ENCODE measurements at regions not wholly inside any gene's neighbourhood (a gene's known extent, or its start where the extent isn't known, plus 50 kb on each side); places are given as distances from the start of the nearest gene placed in this dataset.

DNA sequence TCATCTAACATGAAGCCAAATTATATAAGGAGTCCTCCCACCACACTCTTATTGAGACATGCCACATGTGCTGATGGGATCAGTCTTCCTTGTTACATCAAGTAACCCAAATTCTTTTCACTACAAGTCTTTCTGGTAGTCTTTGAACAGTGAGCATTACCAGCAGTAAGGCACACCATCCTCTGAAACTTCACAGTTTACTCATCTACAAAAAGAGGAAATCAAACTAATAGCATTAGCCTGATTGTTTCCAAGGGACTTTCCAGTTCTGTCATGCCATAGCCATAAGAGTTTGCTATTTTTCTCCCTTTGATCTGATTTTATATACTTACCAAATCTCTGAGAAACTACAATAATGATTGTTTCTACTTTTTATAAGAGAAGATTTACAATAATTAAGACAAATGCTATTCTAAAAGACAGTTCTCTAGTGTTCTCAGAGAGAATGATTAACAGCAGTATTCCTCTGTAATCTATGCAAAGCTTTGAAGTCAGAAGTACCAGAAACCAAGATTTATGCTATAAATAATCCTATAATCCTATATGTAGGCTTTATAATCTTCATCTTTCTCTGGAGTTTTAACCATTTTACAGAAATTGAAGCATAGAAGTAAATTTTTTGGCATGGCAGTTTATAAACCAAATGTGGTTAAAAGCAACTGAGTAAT is 166.2 kb upstream of the ACO1 start:
- no peak for DNase-seq

DNA sequence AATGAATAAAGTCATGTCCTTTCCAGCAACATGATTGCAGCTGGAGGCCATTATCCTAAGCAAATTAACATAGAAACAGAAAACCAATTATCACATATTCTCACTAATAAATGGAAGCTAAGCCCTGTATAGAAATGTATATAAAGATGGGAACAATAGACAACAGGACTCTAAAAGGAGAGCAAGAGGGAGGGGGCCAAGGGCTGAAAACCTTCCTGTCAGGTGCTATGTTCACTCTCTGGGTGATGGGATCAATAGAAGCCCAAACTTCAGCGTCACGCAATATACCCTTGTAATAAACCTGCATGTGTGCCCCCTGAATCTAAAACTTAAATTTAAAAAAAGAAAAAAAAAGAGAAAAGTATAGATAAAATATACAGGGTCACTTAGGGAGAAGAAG is 163.7 kb upstream of the ACO1 start:
- DNase-seq: no peak

DNA sequence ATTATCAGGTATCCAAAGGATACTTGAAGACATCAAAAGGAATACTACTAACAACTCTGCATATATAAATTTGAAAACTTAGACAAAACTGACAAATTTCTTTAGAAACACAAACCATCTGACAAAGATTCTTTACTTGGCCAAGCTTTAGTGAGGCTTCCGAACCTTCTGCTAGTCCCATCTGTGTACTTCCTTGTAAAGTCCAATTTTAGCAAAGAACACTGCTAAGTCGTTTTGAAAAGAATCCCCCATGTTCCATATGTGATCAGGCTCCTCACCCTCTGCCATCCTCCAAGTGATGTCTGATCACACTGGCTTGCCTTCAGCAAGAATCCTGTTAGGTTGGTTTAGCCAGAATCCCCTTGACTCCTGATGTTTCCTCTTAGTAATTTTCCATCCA is 150.0 kb upstream of the ACO1 start:
- DNase-seq: no peak

DNA sequence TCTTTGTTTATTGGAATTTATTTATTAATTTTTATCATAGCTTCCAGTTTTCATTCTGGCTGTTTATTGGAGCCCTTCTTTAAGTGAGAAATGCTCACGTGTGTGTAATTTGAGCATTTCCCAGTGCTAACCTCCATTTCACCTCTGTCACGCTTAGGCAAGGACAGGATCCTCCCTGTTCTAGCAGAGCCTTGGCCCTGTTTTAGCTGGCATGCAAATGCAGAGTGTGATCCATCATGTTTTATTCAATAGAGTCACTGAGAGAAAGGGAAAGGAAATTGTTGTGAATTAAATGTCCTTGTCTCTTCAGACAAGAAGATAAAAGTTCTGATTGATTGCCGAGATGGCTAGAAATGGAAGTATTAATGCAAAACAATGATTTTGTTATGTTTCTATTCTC is 137.3 kb upstream of the ACO1 start:
- no peak for DNase-seq

DNA sequence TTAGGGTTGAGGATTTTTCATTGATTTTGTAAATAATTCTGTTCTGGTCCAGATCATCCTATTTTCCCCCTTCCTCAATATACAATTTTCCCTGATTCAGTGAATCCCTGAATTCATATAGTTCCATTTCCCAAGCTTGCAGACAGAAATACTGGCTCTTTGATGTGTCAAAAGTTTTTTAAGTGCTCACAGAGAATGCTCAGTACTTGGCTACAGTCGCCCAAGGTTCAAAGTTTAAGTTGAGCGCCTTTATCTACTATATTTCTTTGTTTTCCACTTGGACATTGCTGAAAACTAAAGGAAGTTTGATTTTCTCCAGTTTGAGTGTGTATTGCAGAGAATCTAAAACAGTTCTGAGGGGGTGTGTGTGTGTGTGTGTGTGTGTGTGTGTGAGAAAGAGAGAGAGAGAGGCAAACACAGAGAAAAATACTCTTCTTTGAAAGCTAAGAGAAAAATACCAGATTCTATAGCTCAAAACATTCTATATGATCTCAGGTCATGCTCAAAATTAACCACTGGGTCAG is 136.2 kb upstream of the ACO1 start:
- DNase-seq: no peak

DNA sequence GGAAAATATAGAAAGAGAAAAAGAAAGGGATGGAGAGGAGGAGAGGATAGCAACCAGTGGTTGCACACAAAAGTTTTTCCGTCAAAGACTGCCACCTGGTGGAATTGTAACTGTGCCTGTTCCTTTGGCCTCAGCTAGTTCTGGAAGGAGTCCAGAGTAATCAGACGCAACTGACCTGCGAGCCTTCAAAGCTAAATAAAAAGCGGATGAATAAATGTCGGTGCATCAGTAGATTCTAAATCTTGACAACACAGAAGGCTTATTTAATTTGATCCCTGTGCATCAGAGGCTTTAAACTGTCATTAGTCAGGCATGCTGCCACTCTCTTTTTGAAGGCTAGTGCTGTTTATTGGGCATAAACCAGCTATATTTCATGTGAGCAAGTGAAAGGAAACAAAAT is 132.9 kb upstream of the ACO1 start:
- peak; percentile 67 for DNase-seq

DNA sequence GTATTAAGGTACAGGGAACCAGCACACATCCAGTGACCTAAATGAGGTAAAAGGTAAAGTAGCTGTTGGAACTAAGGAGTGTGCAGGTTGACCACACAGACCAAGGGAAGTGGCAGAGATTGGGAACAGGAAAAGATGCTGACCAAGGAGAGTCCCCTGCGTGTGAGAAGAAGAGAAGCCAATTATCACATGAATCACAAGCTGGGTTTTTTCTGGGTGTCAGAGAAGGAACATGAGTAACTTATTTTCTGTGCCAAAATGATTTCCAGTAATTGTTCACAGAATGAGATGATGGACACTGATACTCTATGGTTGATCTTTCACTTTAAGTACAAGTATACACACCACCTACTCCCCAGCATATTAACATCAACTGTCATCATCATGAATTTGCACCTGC is 130.7 kb upstream of the ACO1 start:
- DNase-seq: no peak

DNA sequence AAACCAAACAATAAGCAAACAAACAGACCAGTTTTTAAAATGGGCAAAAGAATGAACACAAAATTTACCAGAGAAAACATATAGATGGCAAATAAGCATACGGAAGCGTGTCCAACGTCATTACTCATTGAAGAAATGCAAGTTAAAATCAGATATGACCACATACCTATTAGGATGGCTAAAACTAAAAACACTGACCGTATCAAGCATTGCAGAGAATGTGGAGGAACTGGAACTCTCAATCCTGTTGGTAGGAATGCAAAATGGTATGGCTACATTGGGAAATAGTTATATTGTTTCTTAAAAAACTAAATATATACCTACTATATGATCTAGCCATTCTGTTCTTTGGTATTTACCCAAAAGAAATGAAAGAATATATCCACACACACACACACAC is 129.4 kb upstream of the ACO1 start:
- DNase-seq: no peak

DNA sequence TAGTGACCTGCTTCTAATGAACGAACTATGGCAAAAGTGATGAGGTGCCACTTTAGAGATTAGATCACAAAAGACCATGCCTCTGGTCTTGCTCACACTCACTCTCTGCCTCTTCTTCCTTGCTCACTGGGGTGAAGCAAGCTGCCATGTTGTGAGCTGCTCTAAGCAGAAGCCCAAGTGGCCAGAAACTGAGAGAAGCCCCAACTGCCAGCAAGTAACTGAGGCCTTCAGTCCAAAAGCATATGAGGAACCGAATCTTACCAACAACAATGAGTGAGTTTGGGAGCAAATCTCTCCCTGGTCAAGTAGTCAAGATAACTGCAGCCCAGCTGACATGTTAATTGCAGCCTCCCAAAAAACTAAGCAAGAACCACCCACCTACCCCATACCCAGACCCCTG is 126.0 kb upstream of the ACO1 start:
- DNase-seq: no peak

DNA sequence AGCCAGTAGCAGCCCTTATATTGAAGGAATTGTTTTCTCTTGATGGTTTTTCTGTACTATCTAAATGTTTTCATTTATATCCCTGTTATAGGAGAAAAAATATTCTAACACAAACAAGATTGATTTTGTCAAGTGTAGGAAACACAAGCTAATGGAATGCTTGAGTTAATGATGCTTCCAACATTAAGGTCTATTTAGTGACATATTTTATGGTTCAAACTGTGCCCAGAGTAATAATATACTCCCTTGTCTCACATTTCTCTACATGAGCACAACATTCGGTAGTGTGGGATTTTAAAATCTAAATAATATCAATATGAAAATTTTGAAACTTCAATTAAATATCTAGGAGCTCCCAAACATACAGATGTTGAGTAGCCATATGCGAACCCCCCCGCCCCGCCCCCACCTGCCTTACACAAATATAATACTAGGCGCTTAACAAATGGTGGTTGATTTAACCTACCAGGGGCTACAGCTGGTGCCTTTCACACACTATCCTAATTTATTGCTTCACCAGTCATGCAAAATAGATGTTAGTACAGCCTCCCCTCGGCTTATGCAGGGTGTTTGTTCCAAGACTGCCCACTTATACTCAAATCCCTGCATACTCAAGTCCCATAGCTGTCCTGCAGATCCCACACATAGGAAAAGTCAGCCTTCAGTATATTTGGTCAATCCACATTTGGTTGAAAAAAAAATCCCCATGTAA is 124.1 kb upstream of the ACO1 start:
- DNase-seq: no peak

DNA sequence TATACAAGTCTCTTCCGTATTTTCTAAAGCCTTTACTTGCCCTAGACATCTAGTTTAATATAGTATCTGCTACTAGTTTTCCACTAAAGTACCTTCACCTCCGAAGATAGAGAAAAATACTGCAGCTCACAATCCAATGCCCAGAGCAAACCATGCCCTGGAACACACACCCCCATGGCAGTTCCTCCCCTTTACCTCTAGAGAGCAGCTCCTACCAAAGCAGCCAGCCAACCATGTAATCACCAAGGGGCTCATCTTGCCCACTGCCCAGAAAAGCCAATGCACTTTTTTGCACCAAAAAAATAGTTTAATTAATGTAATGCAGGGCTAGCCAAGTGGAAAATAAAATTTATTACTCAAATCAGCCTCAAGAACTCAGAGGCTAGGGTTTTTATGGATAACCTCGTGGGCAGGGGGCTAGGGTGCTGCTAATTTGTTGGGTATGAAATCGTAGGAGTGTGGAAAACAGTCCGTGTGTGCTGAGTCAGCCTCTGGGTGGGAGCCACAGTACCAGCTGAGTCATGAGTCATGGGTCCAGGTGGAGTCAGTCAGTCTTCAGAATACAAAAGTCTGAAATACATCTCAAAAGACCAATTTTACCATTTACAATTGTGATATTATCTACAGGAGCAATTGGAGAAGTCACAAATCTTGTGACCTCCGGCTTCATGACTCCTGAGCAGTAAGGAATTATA is 120.1 kb upstream of the ACO1 start:
- DNase-seq: no peak

DNA sequence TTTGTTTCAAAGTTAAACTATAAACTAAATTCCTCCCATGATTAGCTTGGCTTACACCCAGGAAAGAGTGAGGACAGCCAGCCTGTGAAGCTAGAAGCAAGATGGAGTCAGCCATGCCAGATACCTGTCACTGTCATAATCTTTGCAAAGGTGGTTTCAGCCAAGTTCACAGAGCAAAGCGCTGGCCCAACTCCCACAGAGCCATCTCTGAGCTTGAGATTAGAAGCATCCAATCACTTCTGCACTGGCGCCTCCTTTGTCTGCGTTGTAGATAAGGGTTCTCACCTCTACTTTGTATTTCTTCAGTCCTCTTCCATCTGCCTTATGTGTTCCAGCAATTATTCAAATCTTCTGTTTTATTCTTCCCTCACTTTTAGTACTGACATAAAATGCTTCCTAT is 119.4 kb upstream of the ACO1 start:
- DNase-seq: no peak

DNA sequence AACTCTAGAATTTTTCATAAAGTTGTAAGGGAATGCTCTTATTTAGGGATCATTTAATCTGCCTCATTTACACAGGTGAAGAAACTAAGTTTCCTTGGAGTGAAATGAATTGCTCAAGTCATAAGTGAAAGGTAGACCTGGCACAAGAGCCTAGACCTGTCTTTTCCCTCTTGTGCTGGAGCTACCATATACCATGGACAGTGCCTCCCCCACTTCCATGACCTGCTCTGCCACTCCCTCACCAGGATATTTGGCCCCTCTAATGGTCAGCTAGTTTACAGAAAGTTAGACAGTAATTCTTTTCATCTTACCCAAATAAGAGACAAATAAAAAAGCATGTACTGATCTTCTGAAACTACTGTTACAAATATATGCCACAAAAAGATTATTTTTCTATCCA is 105.5 kb upstream of the ACO1 start:
- DNase-seq: no peak

DNA sequence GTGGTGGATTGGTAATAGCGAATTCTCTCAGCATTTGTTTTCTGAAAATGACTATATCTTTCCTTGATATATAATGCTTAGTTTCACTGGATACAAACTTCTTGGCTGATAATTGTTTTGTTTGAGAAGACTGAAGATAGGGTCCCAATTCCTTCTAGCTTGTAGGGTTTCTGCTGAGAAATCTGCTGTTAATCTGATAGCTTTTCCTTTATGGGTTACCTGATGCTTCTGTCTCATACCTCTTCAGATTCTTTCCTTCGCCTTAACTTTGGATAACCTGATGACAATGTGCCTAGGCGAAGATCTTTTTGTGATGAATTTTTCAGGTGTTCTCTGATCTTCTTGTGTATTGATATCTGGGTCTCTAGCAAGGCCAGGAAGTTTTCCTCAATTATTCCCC is 94.7 kb upstream of the ACO1 start:
- DNase-seq: no peak

DNA sequence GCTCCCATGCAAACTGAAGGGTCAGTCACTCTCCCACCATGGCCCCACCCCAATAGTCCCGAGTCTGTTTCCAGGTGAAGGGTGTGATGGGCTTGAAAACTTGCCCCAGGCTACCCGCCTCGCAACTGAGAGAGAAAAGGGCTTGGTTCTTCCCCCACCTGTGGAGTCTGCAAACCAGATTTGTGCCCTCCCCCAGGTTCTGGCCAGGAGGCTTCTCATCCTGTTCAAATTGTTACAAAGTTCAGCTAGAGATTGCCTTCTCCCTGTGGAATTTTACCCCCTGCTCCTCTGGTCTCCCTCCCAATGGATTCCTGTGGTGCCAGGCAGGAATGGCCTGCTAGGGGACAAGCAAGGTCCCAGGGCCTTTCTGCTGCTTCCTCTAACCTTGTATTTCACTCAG is 93.1 kb upstream of the ACO1 start:
- no peak for DNase-seq

DNA sequence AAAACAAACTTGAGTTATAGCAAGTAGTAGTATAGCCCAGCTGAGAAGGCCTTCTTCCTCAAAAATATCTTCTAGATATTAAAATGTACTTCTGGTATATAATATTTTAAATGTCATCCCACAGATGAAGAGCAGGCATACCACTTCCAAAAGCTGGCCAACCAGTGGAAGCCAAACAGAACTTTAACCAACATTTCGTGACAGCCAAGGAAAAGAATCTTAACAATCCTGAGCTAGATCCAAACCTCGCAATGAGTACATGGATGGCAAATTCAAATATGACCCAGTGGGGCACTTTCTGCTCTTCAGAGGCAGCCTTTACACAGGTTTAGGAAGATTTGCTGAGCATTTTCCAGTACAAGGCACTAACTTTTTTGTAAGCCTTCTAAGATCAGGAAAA is 91.8 kb upstream of the ACO1 start:
- DNase-seq: no peak

DNA sequence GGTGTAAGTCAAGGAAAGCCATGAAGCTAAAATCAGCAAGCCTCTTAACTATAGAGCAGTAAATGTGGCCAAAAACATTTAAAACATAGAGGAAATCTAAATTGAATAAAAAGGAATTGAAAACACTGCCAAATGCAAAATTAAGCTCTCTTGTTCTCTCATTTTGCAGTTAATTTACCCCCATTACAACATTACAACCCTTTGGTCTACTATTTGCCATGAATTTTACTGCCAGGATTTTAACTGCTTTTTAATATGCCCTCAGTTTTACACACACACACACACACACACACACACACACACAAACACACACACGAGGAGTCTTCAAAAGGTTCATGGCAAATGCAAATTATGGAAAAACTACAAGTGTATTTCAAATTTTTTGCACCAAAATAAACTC is 91.4 kb upstream of the ACO1 start:
- DNase-seq: no peak

DNA sequence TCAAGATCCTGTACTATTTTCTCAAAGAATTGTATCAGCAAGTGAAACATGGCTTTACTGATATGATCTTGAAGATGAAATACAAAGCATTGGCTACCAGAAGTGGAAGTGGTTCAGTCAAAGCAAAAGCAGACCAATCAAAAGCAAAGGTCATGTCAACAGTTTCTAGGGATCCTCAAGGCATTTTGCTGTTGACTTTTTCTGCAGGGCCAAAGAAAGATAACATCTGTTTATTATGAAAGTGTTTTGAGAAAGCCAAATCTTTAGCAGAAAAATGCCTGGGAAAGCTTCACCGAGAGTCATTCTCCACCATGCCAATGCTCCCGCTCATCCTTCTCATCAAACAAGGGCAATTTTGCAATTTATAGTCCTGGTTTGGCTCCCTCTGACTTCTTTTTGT is 90.3 kb upstream of the ACO1 start:
- no peak for DNase-seq

DNA sequence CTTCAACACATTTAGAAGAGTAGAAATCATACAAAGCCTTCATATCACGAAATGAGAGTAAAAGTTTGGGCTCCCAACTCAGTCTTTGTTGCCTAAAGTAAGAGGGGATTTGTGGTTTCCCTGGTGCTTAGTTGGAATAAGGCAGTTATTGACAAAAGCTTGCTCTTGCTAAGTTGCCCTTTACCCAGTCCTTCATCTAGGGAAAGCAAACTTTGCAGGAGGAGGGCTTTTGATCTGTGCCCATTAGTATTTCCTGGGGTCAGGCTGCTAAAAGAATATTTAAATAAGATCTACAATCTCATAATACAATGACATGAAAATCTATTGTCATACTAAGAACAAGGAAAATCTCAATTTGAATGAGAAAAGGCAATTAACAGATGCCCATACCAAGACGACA is 84.1 kb upstream of the ACO1 start:
- DNase-seq: no peak

DNA sequence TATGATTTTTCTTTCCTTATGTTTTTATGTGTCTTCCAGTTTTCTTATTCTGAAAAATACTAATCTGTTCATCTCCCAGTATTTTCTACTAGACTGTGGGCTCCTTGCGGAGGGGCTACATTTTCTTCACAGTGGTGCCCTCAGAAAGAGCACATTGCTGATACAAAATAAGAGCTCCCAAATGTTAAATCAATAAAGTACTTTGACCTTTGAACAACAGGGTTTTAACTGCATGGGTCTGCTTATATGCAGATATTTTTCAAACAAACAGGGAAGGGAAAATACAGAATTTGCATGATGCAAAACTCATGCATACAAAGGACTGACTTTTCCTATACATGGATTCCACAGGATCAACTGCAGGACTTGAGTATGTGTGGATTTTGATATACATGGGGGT is 79.9 kb upstream of the ACO1 start:
- DNase-seq: no peak

DNA sequence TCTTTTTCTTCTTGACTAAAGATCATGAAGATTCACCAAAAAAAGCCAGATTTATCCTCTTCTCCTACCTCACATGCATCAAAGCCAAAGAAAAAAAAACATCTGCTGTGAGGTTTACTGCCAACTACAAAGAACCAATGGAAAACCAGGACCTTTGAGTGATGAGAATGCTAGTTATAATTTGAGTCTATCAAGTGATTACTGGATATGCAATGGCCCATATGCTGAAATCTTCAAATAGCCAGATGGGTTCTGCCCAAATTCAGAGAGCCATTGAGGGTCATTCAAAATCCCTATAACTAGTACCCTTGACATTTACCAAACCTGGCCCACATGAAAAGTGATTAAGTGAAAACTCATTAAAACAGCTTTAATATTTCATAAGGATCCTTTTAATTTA is 78.4 kb upstream of the ACO1 start:
- DNase-seq: no peak

DNA sequence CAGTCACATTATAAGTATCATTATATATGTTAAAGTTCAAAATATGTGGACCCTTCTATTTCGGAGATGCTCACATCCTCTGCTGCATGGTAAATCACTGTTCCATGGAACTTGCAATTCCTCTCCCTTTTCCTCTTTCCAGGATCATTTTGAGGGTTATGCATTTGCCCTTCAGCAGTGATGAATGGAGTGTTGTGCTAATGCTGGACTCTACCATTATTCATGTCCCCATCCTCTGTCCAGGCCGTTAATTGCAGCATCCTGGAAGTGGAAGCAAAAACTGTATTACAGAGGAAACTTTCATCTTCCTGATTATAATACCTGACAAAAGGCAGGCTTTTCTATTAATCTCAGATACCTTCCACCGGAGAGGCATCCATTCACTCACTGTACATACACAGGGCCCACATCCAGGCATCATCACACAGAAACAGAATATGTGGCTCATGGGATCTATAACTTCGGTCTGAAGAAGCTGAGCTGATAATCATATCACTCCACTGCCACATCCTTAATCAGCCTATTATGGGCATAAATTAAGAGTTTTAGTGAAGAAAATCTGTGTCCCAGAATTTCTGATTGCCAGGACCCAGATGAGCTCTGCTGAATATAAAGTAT is 65.0 kb upstream of the ACO1 start:
- no peak for DNase-seq

DNA sequence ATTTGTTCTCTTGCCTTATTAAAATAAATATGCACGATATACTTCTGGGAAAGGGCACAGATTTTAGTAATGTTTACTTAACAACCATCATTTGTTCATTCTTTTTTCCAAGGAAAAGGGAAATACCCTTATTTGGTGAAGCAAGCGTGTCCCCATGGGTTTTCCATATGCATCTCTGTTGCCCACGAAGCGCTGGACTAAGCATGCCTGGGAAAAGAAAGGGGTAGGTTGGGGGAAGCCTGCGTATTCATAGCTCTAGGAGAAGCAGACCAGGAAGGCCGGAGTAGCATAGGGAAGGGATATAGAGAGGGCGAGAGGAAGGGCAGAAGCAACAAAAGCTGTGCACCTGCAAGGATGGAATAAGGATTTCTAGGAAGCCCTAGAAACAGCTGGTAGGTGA is 61.8 kb upstream of the ACO1 start:
- no peak for DNase-seq

DNA sequence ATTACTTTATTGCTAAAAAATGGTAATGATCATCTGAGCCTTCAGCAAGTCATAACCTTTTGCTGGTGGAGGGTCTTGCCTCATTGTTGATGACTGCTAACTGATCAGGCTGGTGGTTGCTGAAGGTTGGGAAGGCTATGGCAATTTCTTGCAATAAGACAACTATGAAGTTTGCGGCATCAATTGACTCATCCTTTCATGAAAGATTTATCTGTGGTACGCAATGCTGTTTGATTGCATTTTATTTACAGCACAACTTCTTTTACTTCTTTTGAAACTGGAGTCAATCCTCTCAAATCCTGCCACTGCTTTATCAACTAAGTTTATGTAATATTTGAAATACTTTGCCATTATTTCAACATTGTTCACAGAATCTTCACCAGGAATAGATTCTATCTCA is 58.3 kb upstream of the ACO1 start:
- no peak for DNase-seq

Measured in right forelimb (tissue), 1 donor.